Right renal pelvis (tissue), 4 donors: ENCODE measurements at regions not wholly inside any gene's neighbourhood (a gene's known extent, or its start where the extent isn't known, plus 50 kb on each side); places are given as distances from the start of the nearest gene placed in this dataset.

Experiments used
- DNase-seq, 4 donors: peaks; one replicate each; pipeline ENCODE4 v3.0.0-alpha.2; 2013; ENCODE audit warnings: low read depth in 4 of 4, low spot score in 3 of 4, missing footprints in 1 of 4

DNA sequence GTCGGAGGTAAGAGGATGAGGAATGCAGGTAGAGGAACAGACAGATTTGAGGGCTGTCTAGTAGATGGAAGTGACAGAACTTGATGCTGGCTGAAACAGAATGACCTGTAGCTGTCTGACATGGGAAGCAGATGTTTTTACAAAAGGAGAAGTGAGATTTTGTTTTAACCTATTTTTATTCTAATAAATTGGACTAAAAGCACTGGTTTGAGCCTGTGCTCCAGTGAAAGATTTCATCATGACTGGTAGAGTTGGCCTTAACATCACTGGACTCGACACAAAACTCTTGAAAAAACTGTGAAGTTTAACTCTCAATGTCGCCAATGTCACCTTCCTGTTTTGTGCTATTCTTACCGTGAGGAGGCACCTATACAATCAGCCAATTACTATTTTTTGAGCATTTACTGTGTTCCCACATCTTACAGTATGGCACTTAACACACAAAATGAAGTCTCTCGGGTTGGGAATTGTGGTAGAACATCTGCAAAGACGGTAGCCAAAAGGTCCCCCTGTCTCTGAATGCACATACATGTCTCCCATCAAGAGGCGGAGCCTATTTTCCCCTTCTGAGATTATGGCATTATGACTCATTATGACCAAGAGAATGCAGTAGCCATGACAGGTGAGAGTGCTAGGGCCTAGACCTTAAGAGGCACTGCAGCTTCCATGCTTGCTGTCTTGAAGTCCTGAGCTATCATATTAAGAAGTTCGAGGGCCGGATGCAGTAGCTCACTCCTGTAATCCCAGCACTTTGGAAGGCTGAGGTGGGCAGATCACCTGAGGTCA is 93.2 kb downstream of the FOXF2 start:
- no peak for DNase-seq

DNA sequence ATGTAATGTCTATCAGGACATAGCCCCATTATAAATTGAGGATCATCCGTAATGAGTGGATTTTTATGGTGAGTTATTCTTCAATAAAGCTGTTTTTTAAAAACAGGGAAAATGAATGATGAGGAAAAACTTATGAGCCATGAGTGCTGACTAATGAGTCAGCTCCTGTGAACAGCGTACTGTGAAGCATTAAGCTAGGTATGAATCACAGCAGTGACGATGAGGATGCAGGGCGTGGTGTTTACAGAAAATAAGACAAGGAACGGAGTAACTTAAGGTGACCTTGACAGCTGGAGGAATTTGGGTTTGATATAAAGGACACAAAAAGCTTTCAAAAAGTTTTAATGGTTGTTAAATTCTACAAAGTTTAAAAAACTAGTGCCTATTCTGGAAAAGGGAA is 96.3 kb downstream of the FOXF2 start:
- no peak for DNase-seq

DNA sequence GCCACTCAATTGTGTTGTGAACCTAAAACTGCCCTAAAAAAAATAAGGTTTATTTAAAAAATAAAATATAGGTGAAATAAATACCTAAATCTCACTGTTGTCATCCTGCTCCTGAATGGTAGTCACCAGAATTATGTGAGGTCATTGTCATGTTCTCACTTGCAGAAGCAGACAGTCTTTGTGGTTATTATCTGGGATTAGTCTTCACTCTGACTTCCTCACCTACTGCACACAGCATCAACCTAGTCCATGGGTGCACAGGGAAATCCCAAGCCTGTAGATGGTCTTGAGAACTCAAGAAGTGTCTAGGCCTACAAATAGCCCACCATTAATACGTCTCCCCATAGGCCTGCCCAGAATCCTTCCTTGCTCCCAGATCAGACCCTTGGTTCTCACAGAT is 97.0 kb downstream of the FOXF2 start:
- DNase-seq: no peak

DNA sequence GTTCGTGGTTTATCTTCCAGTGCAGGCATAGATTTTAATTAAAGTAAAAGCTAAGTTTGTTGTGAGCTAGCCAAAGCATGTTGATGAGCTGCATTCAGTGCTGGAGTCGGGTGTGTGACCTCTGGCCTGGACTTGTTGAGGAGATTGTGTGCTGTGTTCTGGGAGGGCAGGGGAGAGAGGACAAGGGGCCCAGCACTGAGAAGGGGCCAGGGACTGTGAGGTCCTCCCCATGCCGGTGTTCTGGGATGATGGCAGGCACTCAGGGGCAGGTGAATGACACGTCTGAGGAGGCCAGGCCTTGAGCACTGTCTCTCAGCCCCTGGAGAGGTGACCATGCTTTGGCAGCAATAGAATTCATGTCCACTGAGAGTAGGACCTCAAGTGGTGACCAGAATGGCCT is 97.9 kb downstream of the FOXF2 start:
- no peak for DNase-seq

DNA sequence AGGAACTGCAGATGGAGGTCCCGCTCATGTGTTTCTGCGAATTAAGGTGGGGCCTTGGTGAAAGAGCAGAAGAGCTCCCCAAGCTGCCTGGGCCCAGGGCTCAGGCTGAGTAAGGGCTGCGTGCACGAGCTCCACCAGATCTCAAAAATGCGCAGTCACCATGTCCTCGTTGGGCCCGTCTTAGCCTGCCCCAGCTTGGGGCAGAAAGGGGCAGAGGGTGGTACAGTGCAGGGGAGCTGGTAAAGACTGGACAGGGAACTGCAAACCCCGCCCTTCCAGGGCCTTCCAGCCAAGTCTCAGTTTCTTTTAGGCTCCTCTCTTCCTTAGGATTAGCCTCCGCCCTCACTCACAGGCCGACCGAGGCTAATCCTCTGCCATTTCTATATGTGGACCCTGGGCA is 101.6 kb downstream of the FOXF2 start:
- no peak for DNase-seq

DNA sequence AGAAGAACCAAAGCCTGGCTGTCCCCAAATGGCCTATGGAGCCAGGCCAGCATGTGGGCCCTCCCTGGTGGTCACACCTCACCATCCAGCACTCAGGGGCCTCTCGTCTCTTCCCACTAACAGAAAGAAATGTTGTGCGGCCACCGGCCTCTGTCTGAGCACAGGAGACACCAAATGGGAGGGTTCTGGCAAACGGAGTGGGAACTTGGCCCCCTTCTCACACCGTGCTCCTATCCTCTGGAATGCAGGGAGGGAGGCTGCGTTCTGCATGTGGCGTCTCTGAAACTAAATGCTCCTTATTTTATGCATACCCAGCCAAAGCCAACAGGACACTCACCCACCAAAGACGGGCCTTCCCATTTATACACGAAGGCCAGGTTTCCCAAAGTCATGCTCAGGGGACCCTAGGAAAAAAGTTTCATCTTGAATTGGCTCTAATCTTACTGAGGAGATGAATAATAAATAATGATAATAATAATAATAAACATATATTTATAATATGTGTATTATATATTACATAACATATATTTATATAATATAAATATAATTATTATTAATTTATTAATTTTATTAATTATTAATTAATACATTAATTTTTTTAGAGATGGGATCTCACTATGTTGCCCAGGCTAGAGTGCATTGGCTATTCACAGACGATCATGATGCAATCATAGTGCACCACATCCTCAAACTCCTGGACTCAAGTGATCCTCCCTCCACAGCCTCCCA is 102.4 kb downstream of the FOXF2 start:
- DNase-seq: no peak

DNA sequence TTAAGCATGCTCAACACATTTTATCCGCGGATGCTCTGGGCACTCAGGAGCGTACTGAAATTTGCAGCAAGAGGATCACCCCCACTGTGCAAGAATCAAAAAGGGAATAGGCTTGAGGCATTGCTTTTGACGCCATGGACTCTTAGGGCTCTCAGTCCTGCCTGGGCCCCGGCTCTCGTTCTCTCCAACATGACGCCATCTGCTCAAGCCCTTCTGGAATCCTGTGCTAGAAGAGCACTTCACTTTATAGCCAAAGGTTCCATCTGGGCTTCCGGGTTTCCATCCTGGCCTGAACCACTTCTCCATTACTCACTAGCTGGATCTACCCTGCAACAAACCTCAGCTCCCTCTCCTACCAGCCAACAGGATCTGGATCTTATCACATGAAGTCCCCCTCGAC is 105.3 kb downstream of the FOXF2 start:
- DNase-seq: no peak

DNA sequence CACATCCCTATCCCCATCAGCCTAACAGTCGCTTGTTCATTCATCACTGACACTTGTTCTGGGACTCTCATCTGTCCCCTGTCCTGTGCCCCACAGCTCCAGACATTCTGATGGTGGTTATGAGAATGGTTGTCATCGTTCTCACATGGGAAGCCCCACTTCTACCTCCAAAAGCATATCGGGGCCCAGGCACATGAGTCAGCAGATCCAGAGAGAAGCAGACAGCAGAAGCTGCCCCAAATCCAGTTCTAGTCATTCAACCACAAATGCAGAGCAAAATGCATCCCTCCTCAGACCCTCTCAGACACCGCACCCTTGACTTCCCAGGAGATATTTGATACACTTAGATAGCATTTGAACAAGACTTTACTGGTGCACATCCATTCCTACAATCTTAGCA is 106.0 kb downstream of the FOXF2 start:
- DNase-seq: no peak

DNA sequence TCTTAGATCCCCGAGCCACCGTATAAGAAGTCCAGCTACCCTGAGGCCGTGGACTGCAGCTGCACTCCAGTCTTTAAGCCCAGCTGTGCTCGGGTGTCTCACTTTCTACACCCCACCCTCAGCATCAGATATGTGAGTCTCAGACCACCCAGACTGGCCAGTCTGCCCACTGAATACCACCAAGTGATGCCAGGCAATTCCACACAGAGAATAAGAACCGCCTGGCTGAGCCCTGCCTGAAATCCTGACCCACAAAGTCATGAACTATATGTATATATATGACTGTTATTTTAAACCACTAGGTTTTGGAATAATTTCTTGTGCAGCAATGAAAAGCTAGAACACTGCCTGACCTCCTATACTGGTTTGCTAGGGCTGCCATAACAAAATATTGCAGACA is 106.7 kb downstream of the FOXF2 start:
- DNase-seq: no peak

DNA sequence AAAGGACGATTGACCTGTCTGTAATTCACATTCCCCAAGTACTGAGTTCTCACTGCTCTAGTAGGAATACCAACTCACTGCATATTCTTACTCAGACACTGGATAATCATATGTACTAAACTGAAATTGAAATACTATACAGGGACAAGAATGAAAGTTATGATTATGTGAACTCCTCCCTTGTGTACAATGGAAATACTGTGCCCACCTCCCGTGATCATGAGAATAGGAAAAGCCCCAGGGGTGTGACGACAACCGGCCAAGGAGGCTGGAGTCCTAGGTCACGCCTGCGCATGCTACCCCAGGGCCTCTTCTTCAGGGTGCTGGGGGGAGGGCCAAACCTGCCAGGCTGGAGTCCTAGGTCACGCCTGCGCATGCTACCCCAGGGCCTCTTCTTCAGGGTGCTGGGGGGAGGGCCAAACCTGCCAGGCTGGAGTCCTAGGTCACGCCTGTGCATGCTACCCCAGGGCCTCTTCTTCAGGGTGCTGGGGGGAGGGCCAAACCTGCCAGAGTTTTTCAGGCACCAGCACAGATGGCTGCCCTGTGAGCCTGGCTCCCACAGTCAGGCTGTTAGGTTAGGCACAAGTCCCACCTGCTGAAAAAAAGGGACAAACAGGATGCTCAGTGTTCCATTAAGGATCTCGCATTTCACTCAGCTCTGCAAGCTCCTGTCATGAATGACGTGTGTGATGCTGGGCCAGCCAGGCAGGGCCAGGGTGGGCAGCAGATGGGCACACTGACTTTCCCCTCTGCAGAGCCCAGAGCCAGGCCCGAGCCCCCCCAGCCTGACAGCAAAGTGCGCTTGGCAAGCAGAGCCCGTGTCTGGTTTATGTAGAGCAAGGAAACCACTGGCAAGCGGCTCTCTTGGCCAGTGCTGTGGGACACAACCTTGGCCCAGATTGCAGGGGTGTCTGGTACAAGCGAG is 107.7 kb downstream of the FOXF2 start:
- no peak for DNase-seq

DNA sequence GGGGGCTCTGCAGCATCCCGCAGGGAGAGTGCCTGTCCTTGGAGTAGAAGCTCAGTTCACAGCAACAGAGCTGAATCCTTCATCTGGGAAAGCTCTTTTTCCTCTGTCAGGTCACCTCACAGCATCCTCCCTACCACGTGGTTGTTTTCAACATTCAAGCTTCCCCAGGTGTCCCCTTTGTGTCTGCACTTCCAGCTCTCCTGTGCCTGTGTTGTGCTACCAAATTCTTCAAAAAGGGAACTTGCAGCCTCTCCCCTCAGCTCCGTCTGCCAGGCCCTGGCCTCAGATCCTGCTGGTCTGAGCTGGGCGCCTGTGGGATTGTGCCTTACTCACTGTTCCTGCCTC is 108.4 kb downstream of the FOXF2 start:
- DNase-seq: no peak

DNA sequence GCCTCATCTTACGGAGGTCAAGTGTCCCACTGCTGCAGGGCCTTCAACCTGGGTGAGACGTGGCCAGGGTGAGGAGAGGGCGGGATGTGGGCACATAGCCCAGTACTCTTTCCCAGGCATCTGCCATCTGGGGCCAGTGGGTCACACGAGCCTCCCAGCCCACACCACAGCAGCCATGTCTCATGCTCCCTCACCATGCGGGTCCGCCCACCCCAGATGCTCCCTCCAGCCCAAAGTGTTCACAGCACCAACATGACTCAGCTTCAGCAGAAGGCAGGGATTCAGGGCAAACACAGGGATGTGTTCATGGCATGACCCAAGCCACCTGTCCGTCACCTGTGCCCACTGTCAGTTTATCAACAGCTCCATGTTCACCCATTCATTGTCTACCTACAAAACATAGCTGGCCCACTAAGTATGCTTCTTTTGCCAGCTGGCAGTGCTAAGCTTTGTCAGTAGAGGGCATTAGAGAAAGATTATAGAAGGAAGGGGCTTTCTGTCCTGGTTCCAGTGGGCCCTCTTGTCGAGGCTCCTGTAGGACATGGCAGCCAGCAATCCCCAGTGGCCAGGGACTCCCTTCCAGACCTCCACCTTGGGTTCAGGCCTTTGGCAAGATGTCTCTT is 109.2 kb downstream of the FOXF2 start:
- no peak for DNase-seq

DNA sequence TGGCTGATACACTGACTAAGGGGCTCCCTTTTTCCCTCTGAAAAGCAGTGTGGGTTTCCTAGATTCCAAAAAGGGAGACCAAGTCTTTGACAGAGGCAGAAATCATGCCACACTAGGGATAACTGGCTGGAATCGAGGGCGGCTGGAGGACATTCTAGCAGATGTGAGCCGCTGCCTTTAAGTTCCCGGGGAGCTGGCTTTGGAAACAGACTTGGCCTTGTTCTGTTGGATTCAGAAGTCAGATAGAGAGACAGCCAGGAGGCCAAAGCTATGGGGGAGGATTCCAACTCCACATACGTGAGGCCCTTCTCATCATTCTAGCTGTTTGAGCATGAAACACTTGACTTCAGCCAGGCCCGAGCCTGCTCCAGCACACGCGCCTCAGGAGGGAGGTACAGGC is 109.9 kb upstream of the FOXC1 start:
- no peak for DNase-seq

DNA sequence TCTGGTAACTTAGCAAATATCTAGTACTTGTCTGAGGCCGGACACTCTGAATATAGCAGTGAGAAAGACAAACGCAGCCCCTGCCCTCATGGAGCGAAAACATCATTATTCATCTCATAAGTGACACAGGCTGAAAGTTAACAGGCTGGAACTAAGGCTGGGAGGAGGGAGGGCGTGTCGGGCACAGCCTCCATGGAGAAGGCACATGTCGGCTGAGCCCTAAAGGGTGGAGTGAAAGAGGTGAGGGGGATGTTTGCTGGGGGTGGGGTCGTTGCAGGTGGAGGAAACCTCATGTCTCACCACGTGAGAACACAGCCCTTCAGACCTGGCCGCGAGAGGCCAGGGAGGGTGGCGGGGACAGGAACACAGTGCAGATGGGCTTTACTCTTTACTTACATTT is 108.8 kb upstream of the FOXC1 start:
- DNase-seq: no peak

DNA sequence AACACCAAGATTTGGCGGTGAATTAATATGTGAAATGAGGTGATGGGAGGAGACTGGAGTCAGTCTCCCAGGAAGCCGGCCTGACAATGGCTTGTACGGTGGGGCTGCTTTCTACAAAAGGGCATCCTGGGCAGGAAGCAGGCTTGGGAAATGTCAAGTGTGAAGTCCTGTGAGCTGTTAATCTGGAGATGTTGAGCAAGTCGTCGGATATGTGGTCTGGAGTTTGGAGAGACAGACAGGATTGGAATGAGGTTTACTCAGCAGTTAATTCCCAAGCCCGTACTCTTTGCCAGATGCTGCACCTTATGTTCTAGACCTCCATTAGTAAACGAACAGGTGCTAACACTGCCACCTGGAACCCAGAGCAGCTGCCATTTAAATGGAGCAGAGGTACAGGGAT is 107.7 kb upstream of the FOXC1 start:
- no peak for DNase-seq

DNA sequence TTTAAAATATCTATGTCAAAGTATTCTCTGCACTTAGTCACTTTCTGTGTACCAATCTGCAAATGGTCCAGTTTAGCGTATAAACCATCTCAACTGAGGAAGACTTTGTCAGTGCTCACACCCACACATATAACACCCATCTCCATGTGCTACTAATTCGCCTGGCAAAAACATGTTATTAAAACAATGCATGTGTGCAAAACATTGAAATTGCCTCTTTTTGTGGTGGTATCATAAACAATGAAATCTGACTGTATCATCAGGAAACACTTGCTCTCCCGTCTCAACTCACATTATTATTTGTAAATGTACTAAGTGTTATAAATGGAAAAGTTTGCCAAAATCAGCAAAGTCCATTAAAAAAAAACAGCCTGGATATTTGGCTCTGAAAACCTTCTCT is 105.9 kb upstream of the FOXC1 start:
- DNase-seq: no peak

DNA sequence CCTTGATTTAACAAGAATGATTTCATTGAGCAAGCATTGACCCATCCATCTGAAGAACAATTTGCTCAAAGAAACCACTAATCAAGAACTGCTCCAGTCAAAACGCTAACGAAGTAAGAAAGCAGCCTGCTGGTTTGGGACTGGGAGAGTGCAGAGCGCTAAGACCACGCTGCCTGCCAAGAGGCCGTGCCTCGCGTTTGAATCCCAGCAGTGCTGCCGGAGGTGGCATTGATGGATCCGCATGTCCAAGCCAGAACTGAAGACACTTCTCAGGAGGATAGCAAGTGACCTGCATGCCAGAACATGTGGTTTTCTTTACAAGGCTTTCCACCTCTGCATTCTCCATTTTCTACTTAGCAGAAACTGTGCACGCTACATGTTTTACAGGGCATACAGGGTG is 105.2 kb upstream of the FOXC1 start:
- no peak for DNase-seq

DNA sequence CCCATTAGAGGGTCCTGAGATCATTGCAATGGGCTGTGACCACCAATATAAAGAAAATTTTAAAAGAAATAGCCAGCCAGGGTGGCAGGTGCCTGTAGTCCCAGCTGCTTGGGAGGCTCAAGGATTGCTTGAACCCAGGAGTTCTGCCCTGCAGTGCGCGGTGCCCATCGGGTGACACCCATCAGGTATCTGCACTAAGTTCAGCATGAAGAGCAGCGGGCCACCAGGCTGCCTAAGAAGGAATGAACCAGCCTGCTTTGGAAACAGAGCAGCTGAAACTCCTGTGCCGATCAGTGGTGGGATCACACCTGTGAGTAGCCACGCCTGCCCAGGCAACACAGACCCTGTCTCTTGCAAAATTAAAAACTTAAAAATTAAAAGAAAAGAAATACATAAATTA is 102.5 kb upstream of the FOXC1 start:
- no peak for DNase-seq

DNA sequence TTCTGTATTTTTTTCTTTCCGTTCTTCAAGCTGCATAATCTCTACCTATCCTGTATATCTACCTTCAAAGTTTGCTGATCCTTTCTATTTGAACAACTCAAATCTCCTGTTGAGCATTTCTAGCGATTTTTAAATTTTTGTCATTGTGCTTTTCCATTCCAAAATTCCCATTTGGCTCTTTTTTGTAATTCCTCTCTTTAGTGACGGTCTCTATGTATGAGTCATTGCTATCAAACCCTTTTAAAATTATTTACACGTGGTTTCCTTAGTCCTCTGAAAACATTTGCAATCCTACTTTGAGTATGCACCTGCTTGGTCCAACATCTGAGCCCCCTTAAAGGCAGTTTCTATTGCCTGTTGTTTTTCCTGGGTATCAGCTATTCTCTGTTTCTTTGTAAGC is 100.5 kb upstream of the FOXC1 start:
- DNase-seq: no peak

DNA sequence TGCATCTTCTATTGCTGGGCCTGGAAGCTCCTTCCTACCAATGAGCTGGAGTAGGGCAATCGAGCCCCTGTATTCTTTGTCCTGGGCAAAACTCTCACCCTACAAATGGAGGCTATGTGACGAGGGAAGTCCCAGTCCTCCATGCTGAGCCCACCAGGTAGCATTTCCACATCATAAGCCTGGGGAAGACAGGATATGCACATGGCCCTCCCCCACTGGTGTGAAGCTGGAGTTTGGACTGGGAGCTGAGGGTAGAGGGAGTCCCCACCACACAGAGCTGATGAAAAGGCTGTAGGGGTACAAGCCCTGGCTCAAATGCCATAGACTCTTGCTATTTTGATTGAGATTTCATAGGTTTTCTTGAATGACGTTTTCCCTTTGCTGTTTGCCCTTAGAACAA is 99.5 kb upstream of the FOXC1 start:
- no peak for DNase-seq

DNA sequence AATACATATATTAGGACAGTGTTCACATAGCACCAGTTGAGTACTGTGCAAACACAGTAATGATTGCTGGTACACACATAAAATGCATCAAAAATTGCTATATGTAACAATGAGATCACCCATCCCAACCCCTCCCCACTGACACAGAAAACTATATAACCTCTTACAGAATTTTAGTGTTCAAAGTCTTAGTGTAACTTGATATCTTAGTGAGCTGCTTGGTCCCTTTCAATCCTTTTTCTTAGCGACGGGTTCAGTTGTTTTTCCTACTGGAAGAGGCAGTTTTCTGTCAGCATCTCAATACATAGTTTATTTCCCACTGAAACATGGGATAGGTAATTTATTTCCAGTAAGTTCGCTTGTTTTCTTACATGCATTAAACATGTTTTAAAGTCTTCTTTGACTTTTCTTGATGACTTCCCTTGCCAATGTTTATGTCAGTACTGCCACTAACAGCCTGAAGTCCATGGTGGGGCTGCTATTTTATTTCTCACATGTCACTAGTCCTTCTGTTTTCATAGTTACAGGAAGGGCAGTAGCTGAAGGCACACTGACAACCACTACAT is 96.4 kb upstream of the FOXC1 start:
- no peak for DNase-seq
